Bronchial epithelial cell (primary cell): ENCODE measurements at regions not wholly inside any gene's neighbourhood (a gene's known extent, or its start where the extent isn't known, plus 50 kb on each side); places are given as distances from the start of the nearest gene placed in this dataset.

Experiments used
- DNase-seq: peaks from one replicate; pipeline ENCODE4 v3.0.0-alpha.2; 2010; ENCODE audit warnings: low read depth
- FAIRE-seq: peaks from 2 replicates; lab custom pipeline; 2011; peaks lifted over from hg19 to GRCh38; lab: Jason Lieb, UNC
- H3K27me3 ChIP-seq: 2 replicates; pipeline ENCODE4 v1.5.1; 2011; ENCODE audit warnings: low read length; ENCODE audit not compliant: control insufficient read depth, insufficient read depth
- H3K36me3 ChIP-seq: 2 replicates; pipeline ENCODE4 v1.5.1; 2011; ENCODE audit warnings: low read length; ENCODE audit not compliant: control insufficient read depth, insufficient read depth
- H3K4me3 ChIP-seq: 2 replicates; pipeline ENCODE4 v1.5.1; 2011; ENCODE audit warnings: mild to moderate bottlenecking, low read depth, low read length, control low read depth
- CTCF ChIP-seq: IDR thresholded peaks from 2 replicates; pipeline ENCODE4 v1.5.1; 2011; ENCODE audit warnings: mild to moderate bottlenecking, moderate library complexity, low read length, control low read depth, inconsistent platforms; ENCODE audit not compliant: insufficient read depth, severe bottlenecking

GRCh38 chr16:56072096-56072495 lies 119.2 kb upstream of the GNAO1 start:
- TF ChIP-seq CTCF: no peak
- no peaks in the 10 kb centered on the region for H3K27me3 ChIP-seq

GRCh38 chr16:56068816-56069215 lies 122.5 kb upstream of the GNAO1 start:
- no peak for TF ChIP-seq CTCF
- H3K36me3 ChIP-seq: no peaks in the 10 kb centered on the region
- H3K4me3 ChIP-seq: no peak overlapping the region
- no peaks in the 10 kb centered on the region for H3K27me3 ChIP-seq
- DNase-seq (peak; percentile 69), FAIRE-seq (no peak)

More at GRCh38 chr16:56072096-56072495, 119.2 kb upstream of the GNAO1 start:
- DNase-seq (no peak), FAIRE-seq (no peak)
- Histone ChIP-seq H3K36me3 (no peaks in the 10 kb centered on the region), H3K4me3 (no peak overlapping the region)

GRCh38 chr16:56068314-56068713 lies 123.0 kb upstream of the GNAO1 start:
- DNase-seq: no peak
- H3K27me3 ChIP-seq: no peaks in the 10 kb centered on the region
- H3K36me3 ChIP-seq: no peaks in the 10 kb centered on the region
- H3K4me3 ChIP-seq: no peak overlapping the region
- no peak for TF ChIP-seq CTCF
- FAIRE-seq: no peak

- no peak for TF ChIP-seq CTCF
- Histone ChIP-seq H3K4me3 (no peak overlapping the region), H3K36me3 (no peaks in the 10 kb centered on the region), H3K27me3 (no peaks in the 10 kb centered on the region)
- FAIRE-seq: no peak
- DNase-seq: no peak
Measured at GRCh38 chr16:56067406-56067805, 123.9 kb upstream of the GNAO1 start.

- Histone ChIP-seq H3K27me3 (no peaks in the 10 kb centered on the region), H3K4me3 (no peak overlapping the region), H3K36me3 (no peaks in the 10 kb centered on the region)
- TF ChIP-seq CTCF: no peak
- DNase-seq: no peak
- no peak for FAIRE-seq
Measured at GRCh38 chr16:56066617-56067016, 124.7 kb upstream of the GNAO1 start.

- Histone ChIP-seq H3K4me3 (no peak overlapping the region), H3K36me3 (no peaks in the 10 kb centered on the region), H3K27me3 (no peaks in the 10 kb centered on the region)
- no peak for TF ChIP-seq CTCF
- no peak for DNase-seq
- no peak for FAIRE-seq
Measured at GRCh38 chr16:56063111-56063510, 128.2 kb upstream of the GNAO1 start.
